Activated naive CD4-positive, alpha-beta T cell treated with anti-CD3 and anti-CD28 coated beads, Interleukin-2, amount 50 U/mL, for 24 hours (primary cell): ENCODE measurements at regions not wholly inside any gene's neighbourhood (a gene's known extent, or its start where the extent isn't known, plus 50 kb on each side); places are given as distances from the start of the nearest gene placed in this dataset.

Experiments used
- H3K27ac Mint-ChIP-seq: one replicate; pipeline ENCODE4 v1.8.0; 2021; ENCODE audit warnings: mild to moderate bottlenecking, mixed read lengths
- H3K27me3 Mint-ChIP-seq: one replicate; pipeline ENCODE4 v1.8.0; 2021; ENCODE audit warnings: mixed read lengths
- H3K36me3 Mint-ChIP-seq: one replicate; pipeline ENCODE4 v1.8.0; 2021; ENCODE audit warnings: mixed read lengths
- H3K4me1 Mint-ChIP-seq: one replicate; pipeline ENCODE4 v1.8.0; 2021; ENCODE audit warnings: mixed read lengths
- H3K4me3 Mint-ChIP-seq: one replicate; pipeline ENCODE4 v1.8.0; 2021; ENCODE audit warnings: mild to moderate bottlenecking, mixed read lengths
- H3K9me3 Mint-ChIP-seq: one replicate; pipeline ENCODE4 v1.8.0; 2021; ENCODE audit warnings: mixed read lengths

- Mint-ChIP-seq H3K36me3 (no peaks in the 10 kb centered on the region), H3K9me3 (no peaks in the 10 kb centered on the region), H3K4me3 (no peak overlapping the region), H3K27me3 (peaks cover 5% of the 10 kb centered on the region), H3K4me1 (no peaks in the 10 kb centered on the region), H3K27ac (no peak overlapping the region)
These were observed 102.7 kb upstream of the AJAP1 start for GRCh38 chr1:4551706-4552105.

GRCh38 chr1:4553761-4554160, 100.6 kb upstream of the AJAP1 start:
- no peaks in the 10 kb centered on the region for H3K36me3 Mint-ChIP-seq
- H3K27ac Mint-ChIP-seq, result no peak overlapping the region
- no peak overlapping the region for H3K4me3 Mint-ChIP-seq
- H3K4me1 Mint-ChIP-seq, result no peaks in the 10 kb centered on the region
- H3K27me3 Mint-ChIP-seq, result peaks cover 5% of the 10 kb centered on the region
- H3K9me3 Mint-ChIP-seq, result no peaks in the 10 kb centered on the region

GRCh38 chr1:4554271-4554865, 100.0 kb upstream of the AJAP1 start:
- H3K36me3 Mint-ChIP-seq, result no peaks in the 10 kb centered on the region
- no peaks in the 10 kb centered on the region for H3K9me3 Mint-ChIP-seq
- no peak overlapping the region for H3K4me3 Mint-ChIP-seq
- no peaks in the 10 kb centered on the region for H3K4me1 Mint-ChIP-seq
- H3K27ac Mint-ChIP-seq, result no peak overlapping the region
- peaks cover 7% of the 10 kb centered on the region for H3K27me3 Mint-ChIP-seq

- no peaks in the 10 kb centered on the region for H3K36me3 Mint-ChIP-seq
These were observed 96.5 kb upstream of the AJAP1 start for GRCh38 chr1:4557949-4558348.

GRCh38 chr1:4561205-4561604, 93.2 kb upstream of the AJAP1 start:
- H3K9me3 Mint-ChIP-seq, result no peaks in the 10 kb centered on the region
- no peak overlapping the region for H3K4me3 Mint-ChIP-seq
- H3K27me3 Mint-ChIP-seq, result peaks cover 10% of the 10 kb centered on the region
- H3K27ac Mint-ChIP-seq, result no peak overlapping the region
- H3K4me1 Mint-ChIP-seq, result no peaks in the 10 kb centered on the region
- no peaks in the 10 kb centered on the region for H3K36me3 Mint-ChIP-seq

More at GRCh38 chr1:4557949-4558348, 96.5 kb upstream of the AJAP1 start:
- Mint-ChIP-seq H3K27me3 (peaks cover 6% of the 10 kb centered on the region), H3K4me1 (no peaks in the 10 kb centered on the region), H3K9me3 (no peaks in the 10 kb centered on the region), H3K27ac (no peak overlapping the region), H3K4me3 (no peak overlapping the region)

- H3K9me3 Mint-ChIP-seq, result no peaks in the 10 kb centered on the region
- H3K4me1 Mint-ChIP-seq, result no peaks in the 10 kb centered on the region
These were observed 92.1 kb upstream of the AJAP1 start for GRCh38 chr1:4562321-4562720.

GRCh38 chr1:4563586-4563985, 90.8 kb upstream of the AJAP1 start:
- no peak overlapping the region for H3K27ac Mint-ChIP-seq
- H3K9me3 Mint-ChIP-seq, result no peaks in the 10 kb centered on the region
- no peaks in the 10 kb centered on the region for H3K4me1 Mint-ChIP-seq
- H3K36me3 Mint-ChIP-seq, result no peaks in the 10 kb centered on the region
- H3K27me3 Mint-ChIP-seq, result peaks cover 12% of the 10 kb centered on the region
- no peak overlapping the region for H3K4me3 Mint-ChIP-seq

More at GRCh38 chr1:4562321-4562720, 92.1 kb upstream of the AJAP1 start:
- H3K27me3 Mint-ChIP-seq, result peaks cover 12% of the 10 kb centered on the region
- no peak overlapping the region for H3K4me3 Mint-ChIP-seq
- H3K36me3 Mint-ChIP-seq, result no peaks in the 10 kb centered on the region
- no peak overlapping the region for H3K27ac Mint-ChIP-seq

- Mint-ChIP-seq H3K27ac (no peak overlapping the region), H3K9me3 (no peaks in the 10 kb centered on the region), H3K4me3 (no peak overlapping the region), H3K36me3 (no peaks in the 10 kb centered on the region), H3K27me3 (peaks cover 11% of the 10 kb centered on the region), H3K4me1 (no peaks in the 10 kb centered on the region)
These were observed 90.4 kb upstream of the AJAP1 start for GRCh38 chr1:4564051-4564450.

GRCh38 chr1:4565166-4565565, 89.2 kb upstream of the AJAP1 start:
- no peak overlapping the region for H3K27ac Mint-ChIP-seq
- no peaks in the 10 kb centered on the region for H3K4me1 Mint-ChIP-seq
- no peak overlapping the region for H3K4me3 Mint-ChIP-seq
- peaks cover 8% of the 10 kb centered on the region for H3K27me3 Mint-ChIP-seq
- H3K36me3 Mint-ChIP-seq, result no peaks in the 10 kb centered on the region
- H3K9me3 Mint-ChIP-seq, result no peaks in the 10 kb centered on the region

- no peak overlapping the region for H3K27ac Mint-ChIP-seq
- no peaks in the 10 kb centered on the region for H3K36me3 Mint-ChIP-seq
- H3K27me3 Mint-ChIP-seq, result peaks cover 8% of the 10 kb centered on the region
- H3K4me3 Mint-ChIP-seq, result no peak overlapping the region
- H3K9me3 Mint-ChIP-seq, result no peaks in the 10 kb centered on the region
- no peaks in the 10 kb centered on the region for H3K4me1 Mint-ChIP-seq
These were observed 88.5 kb upstream of the AJAP1 start for GRCh38 chr1:4565801-4566449.

- peaks cover 2% of the 10 kb centered on the region for H3K27me3 Mint-ChIP-seq
- H3K4me3 Mint-ChIP-seq, result no peak overlapping the region
- H3K4me1 Mint-ChIP-seq, result no peaks in the 10 kb centered on the region
These were observed 83.1 kb upstream of the AJAP1 start for GRCh38 chr1:4571263-4571662.

GRCh38 chr1:4573526-4573925, 80.9 kb upstream of the AJAP1 start:
- H3K4me3 Mint-ChIP-seq, result no peak overlapping the region
- H3K9me3 Mint-ChIP-seq, result no peaks in the 10 kb centered on the region
- peaks cover 1% of the 10 kb centered on the region for H3K27me3 Mint-ChIP-seq
- H3K27ac Mint-ChIP-seq, result no peak overlapping the region
- H3K4me1 Mint-ChIP-seq, result no peaks in the 10 kb centered on the region
- H3K36me3 Mint-ChIP-seq, result no peaks in the 10 kb centered on the region

More at GRCh38 chr1:4571263-4571662, 83.1 kb upstream of the AJAP1 start:
- no peaks in the 10 kb centered on the region for H3K9me3 Mint-ChIP-seq
- no peaks in the 10 kb centered on the region for H3K36me3 Mint-ChIP-seq
- H3K27ac Mint-ChIP-seq, result no peak overlapping the region

- no peak overlapping the region for H3K4me3 Mint-ChIP-seq
- no peak overlapping the region for H3K27ac Mint-ChIP-seq
- peaks cover 42% of the 10 kb centered on the region for H3K27me3 Mint-ChIP-seq
- H3K9me3 Mint-ChIP-seq, result no peaks in the 10 kb centered on the region
- no peaks in the 10 kb centered on the region for H3K4me1 Mint-ChIP-seq
- no peaks in the 10 kb centered on the region for H3K36me3 Mint-ChIP-seq
These were observed 72.6 kb upstream of the AJAP1 start for GRCh38 chr1:4581807-4582206.

- Mint-ChIP-seq H3K27me3 (peaks cover 48% of the 10 kb centered on the region), H3K27ac (no peak overlapping the region), H3K4me1 (no peaks in the 10 kb centered on the region), H3K36me3 (no peaks in the 10 kb centered on the region), H3K4me3 (no peak overlapping the region), H3K9me3 (no peaks in the 10 kb centered on the region)
These were observed 70.0 kb upstream of the AJAP1 start for GRCh38 chr1:4584449-4584848.

- H3K9me3 Mint-ChIP-seq, result no peaks in the 10 kb centered on the region
- no peaks in the 10 kb centered on the region for H3K36me3 Mint-ChIP-seq
- H3K27ac Mint-ChIP-seq, result no peak overlapping the region
- peaks cover 42% of the 10 kb centered on the region for H3K27me3 Mint-ChIP-seq
- no peaks in the 10 kb centered on the region for H3K4me1 Mint-ChIP-seq
- no peak overlapping the region for H3K4me3 Mint-ChIP-seq
These were observed 69.2 kb upstream of the AJAP1 start for GRCh38 chr1:4585216-4585615.

GRCh38 chr1:4585705-4586104, 68.7 kb upstream of the AJAP1 start:
- Mint-ChIP-seq H3K9me3 (no peaks in the 10 kb centered on the region), H3K4me1 (no peaks in the 10 kb centered on the region), H3K27ac (no peak overlapping the region), H3K27me3 (peaks cover 38% of the 10 kb centered on the region), H3K4me3 (no peak overlapping the region), H3K36me3 (no peaks in the 10 kb centered on the region)
